Lower lobe of right lung (tissue), 2 donors: ENCODE measurements at regions not wholly inside any gene's neighbourhood (a gene's known extent, or its start where the extent isn't known, plus 50 kb on each side); places are given as distances from the start of the nearest gene placed in this dataset.

ENCODE experiments used
- ATAC-seq, 2 donors: fragments of 200-7000 bp; cut with Tn5 transposase; one replicate each; pipeline ENCODE4 v1.9.1; 2020 to 2022; ENCODE audit warnings: mild to moderate bottlenecking in 2 of 2, moderate library complexity in 2 of 2
- DNase-seq: peaks from one replicate; pipeline ENCODE4 v3.0.0-alpha.2; 2020
- H3K27ac ChIP-seq: fragments of 200-600 bp; one replicate; pipeline ENCODE4 v1.8.0; 2022
- H3K27me3 ChIP-seq: fragments of 200-600 bp; one replicate; pipeline ENCODE4 v1.8.0; 2022; ENCODE audit warnings: low read depth
- H3K36me3 ChIP-seq: fragments of 200-600 bp; one replicate; pipeline ENCODE4 v1.8.0; 2022; ENCODE audit warnings: mild to moderate bottlenecking
- H3K4me1 ChIP-seq: fragments of 200-600 bp; one replicate; pipeline ENCODE4 v1.8.0; 2022
- H3K4me3 ChIP-seq: fragments of 200-600 bp; one replicate; pipeline ENCODE4 v1.8.0; 2022; ENCODE audit warnings: mild to moderate bottlenecking
- H3K9me3 ChIP-seq: fragments of 200-600 bp; one replicate; pipeline ENCODE4 v1.8.0; 2022
- CTCF ChIP-seq: fragments of 200-600 bp; IDR thresholded peaks from one replicate; pipeline ENCODE4 v1.8.0; 2022; ENCODE audit warnings: antibody characterized with exemption, mild to moderate bottlenecking
- intact Hi-C: fragments of 100-400 bp; cut with DNase I; formaldehyde crosslinking; loops from one replicate; pipeline ENCODE4 v1.11.0; 2022
- donor health status: DM: no; HTN: yes; CAD: no; lungs with severe emphysema.

DNA sequence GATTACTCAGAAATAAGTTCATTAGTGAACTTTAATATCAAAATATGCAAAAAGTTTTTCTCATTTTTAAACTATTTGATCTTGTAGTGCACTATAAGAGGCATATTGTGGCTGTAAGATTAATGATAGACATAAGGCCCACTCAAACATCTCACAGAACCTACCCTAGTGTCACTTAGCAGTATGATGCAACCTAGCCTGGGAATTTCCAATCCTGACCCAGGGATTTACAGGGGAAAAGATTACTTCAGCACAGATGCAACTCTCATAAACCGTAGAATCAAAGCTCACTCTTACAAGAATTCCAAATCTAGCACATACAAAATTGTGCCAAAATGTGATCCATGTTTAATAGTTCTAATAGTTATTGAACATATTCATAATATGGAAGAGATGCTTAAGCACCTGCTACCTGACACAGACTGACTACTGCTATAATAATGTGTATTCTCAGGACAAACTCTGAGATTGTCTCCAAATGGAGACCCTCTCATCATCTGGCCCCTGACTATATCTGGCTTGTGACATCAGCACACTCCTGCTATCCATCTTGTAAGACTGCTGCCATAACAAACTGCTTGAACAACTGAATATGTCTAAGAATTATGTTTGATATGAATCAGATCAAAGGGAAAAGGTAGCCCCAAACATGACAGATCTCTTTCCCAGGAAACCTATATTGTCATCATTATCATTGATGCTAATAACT, 271.9 kb downstream of the PABPC4L start:
- no peak overlapping the region for H3K27ac ChIP-seq
- no peaks in the 10 kb centered on the region for H3K36me3 ChIP-seq
- intact Hi-C loops = no loop called here
- no peaks in the 10 kb centered on the region for H3K27me3 ChIP-seq
- no peaks in the 10 kb centered on the region for H3K9me3 ChIP-seq
- no peak for TF ChIP-seq CTCF
- no peak overlapping the region for H3K4me3 ChIP-seq
- DNase-seq (no peak), ATAC-seq (no peak)
- no peaks in the 10 kb centered on the region for H3K4me1 ChIP-seq

- no peaks in the 10 kb centered on the region for H3K4me1 ChIP-seq
- H3K27ac ChIP-seq = no peak overlapping the region
- ATAC-seq = no peak
- no peaks in the 10 kb centered on the region for H3K9me3 ChIP-seq
- H3K4me3 ChIP-seq = no peak overlapping the region
- no peaks in the 10 kb centered on the region for H3K27me3 ChIP-seq
- no peak for DNase-seq
- intact Hi-C loops = no loop called here
- H3K36me3 ChIP-seq = no peaks in the 10 kb centered on the region
- TF ChIP-seq CTCF = no peak
Measured at GRCh38 chr4:133921280-133922195, 280.1 kb downstream of the PABPC4L start.

GRCh38 chr4:133920236-133920635, 281.4 kb downstream of the PABPC4L start:
- Histone ChIP-seq H3K4me3 (no peak overlapping the region), H3K36me3 (no peaks in the 10 kb centered on the region), H3K9me3 (no peaks in the 10 kb centered on the region), H3K27me3 (no peaks in the 10 kb centered on the region), H3K4me1 (no peaks in the 10 kb centered on the region), H3K27ac (no peak overlapping the region)
- no peak for TF ChIP-seq CTCF
- no peak for DNase-seq
- no peak for ATAC-seq
- intact Hi-C loops = no loop called here

DNA sequence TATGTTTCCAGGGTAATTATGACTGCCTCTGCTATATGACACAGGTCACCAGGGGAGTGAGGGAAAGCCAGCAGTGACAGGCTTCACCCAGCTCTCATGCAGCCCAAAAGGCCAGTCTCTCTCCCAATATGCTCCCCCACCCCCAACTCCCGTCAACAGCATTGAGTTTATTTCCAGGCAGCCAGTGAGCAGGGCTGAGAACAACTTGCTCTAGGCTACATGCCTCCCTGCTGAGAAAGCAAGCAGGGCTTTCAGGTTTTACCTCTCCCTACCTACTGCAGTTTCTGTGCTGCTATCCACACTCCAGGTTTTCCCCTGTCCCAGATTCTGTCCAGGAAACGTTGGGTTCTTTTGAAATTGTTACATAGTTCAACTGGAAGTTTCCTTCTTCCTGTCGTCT, 291.4 kb downstream of the PABPC4L start:
- DNase-seq = no peak
- Histone ChIP-seq H3K4me3 (no peak overlapping the region), H3K9me3 (no peaks in the 10 kb centered on the region), H3K27ac (no peak overlapping the region), H3K4me1 (no peaks in the 10 kb centered on the region), H3K27me3 (no peaks in the 10 kb centered on the region), H3K36me3 (no peaks in the 10 kb centered on the region)
- no peak for TF ChIP-seq CTCF
- no peak for ATAC-seq
- intact Hi-C loops = no loop called here

- ATAC-seq (no peak), DNase-seq (no peak)
- Histone ChIP-seq H3K36me3 (no peaks in the 10 kb centered on the region), H3K9me3 (no peaks in the 10 kb centered on the region), H3K4me1 (no peaks in the 10 kb centered on the region), H3K4me3 (no peak overlapping the region), H3K27ac (no peak overlapping the region), H3K27me3 (no peaks in the 10 kb centered on the region)
- intact Hi-C loops = no loop called here
- TF ChIP-seq CTCF = no peak
Measured at GRCh38 chr4:133903029-133903428, 298.6 kb downstream of the PABPC4L start.
